Hepatocyte (in vitro differentiated cells): ENCODE measurements at regions not wholly inside any gene's neighbourhood (a gene's known extent, or its start where the extent isn't known, plus 50 kb on each side); places are given as distances from the start of the nearest gene placed in this dataset.

Source experiments
- CTCF ChIP-seq: fragments of 200-600 bp; sonication (generic); IDR thresholded peaks from 2 replicates; pipeline ENCODE4 v1.5.1; 2016; ENCODE audit warnings: antibody characterized with exemption, mild to moderate bottlenecking; ENCODE audit not compliant: poor library complexity
- EZH2 ChIP-seq: fragments of 200-600 bp; sonication (generic); IDR thresholded peaks from 2 replicates; pipeline ENCODE4 v1.6.1; 2016; ENCODE audit warnings: antibody characterized with exemption, mild to moderate bottlenecking, borderline replicate concordance

DNA sequence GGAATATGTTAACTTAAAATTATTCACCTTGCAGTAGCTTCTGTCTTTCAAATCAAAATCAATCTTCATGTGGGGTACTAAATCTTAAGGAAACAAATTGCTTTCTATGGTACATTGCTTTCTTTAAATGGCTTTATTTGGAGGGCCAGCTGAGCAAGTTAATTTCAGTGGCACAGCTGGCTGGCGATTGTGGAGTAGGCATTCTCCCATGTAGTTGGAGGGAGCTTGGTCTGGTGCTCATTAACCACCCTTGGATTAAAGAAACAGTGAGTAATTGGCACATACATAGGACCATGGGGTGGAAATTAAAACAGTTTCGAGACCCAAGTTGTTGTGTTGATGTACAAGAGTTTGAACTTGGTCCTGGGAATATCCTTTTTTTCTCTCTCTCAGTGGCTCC, 201.3 kb upstream of the CHD6 start:
- TF ChIP-seq CTCF (no peak), EZH2 (no peak)
